ENCODE measurements at regions not wholly inside any gene's neighbourhood (a gene's known extent, or its start where the extent isn't known, plus 50 kb on each side); places are given as distances from the start of the nearest gene placed in this dataset.

DNA sequence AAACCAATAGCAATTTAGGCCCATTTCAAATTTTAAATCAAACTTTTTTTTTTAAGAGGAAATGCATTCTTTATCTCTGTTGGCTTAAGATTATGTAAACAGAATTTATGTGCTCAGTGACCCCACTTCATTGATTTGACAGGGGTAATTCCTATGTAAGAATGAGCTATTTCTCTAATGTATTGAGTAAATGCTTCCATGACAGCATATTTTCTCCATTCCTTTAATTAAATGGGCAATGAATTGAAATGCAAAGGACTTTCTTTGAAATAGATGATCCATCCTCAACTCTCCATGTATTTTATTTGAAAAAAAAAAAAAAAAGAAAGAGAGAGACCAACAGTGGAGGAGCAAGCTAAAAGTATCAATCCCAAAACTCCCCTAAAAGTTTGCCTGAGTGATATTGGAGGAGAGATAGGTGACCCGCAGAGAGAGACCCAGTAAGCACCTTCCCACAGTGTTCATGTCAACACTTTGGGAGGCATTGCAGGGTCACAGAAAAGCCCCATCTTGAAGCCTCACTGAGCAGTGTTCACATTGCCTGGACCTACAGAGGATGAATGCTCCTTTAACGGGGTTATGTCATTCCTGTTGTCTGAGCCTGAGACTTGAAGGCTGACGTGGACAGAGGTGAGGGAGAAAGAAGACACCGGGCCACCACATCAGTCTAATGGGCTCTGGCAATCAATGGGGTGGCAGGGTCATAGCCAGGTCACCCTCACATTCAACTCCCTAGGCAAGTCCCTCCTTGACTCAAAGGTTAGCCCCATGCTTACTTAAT, 176.0 kb downstream of the SHOX2 start:
- no peak overlapping the region for H3K4me3 Mint-ChIP-seq
- H3K36me3 Mint-ChIP-seq = no peaks in the 10 kb centered on the region
- no peak overlapping the region for H3K9ac ChIP-seq
- no peaks in the 10 kb centered on the region for H3K27me3 ChIP-seq
- H4K20me1 ChIP-seq (ENCODE audit: low read depth) = no peaks in the 10 kb centered on the region
- H3K4me1 ChIP-seq = no peaks in the 10 kb centered on the region
- H2AFZ ChIP-seq (replicated peaks) = no peak overlapping the region
- H3K79me2 ChIP-seq (ENCODE audit: low read depth) = no peaks in the 10 kb centered on the region
- H3K27me3 Mint-ChIP-seq (ENCODE audit: insufficient read depth, low read depth) = no peaks in the 10 kb centered on the region
- TF ChIP-seq EZH2phosphoT487 (IDR thresholded peaks at IDR 0.05) = no peak
- no peak for TF ChIP-seq EZH2 (IDR thresholded peaks at IDR 0.05)
- TF ChIP-seq, protein P1, sequence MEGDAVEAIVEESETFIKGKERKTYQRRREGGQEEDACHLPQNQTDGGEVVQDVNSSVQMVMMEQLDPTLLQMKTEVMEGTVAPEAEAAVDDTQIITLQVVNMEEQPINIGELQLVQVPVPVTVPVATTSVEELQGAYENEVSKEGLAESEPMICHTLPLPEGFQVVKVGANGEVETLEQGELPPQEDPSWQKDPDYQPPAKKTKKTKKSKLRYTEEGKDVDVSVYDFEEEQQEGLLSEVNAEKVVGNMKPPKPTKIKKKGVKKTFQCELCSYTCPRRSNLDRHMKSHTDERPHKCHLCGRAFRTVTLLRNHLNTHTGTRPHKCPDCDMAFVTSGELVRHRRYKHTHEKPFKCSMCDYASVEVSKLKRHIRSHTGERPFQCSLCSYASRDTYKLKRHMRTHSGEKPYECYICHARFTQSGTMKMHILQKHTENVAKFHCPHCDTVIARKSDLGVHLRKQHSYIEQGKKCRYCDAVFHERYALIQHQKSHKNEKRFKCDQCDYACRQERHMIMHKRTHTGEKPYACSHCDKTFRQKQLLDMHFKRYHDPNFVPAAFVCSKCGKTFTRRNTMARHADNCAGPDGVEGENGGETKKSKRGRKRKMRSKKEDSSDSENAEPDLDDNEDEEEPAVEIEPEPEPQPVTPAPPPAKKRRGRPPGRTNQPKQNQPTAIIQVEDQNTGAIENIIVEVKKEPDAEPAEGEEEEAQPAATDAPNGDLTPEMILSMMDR (IDR thresholded peaks at IDR 0.05) = no peak
- H3K27ac ChIP-seq = no peak overlapping the region
- DNase-seq (ENCODE audit: low spot score) = no peak
- no peak overlapping the region for H3K4me2 ChIP-seq
- H3K4me1 Mint-ChIP-seq = no peaks in the 10 kb centered on the region
- no peak overlapping the region for H3K4me3 ChIP-seq
- H3K9me3 Mint-ChIP-seq = no peaks in the 10 kb centered on the region
- no peaks in the 10 kb centered on the region for H3F3A ChIP-seq (ENCODE audit: low read depth)
- no peak overlapping the region for H3K27ac Mint-ChIP-seq
- no peaks in the 10 kb centered on the region for H3K36me3 ChIP-seq
- no peaks in the 10 kb centered on the region for H3K9me3 ChIP-seq (ENCODE audit: low read depth)

- Histone ChIP-seq H3K4me3 (no peak overlapping the region), H3K4me2 (no peak overlapping the region), H3K9me3 (ENCODE audit: low read depth) (no peaks in the 10 kb centered on the region), H4K20me1 (ENCODE audit: low read depth) (no peaks in the 10 kb centered on the region), H3K27me3 (no peaks in the 10 kb centered on the region), H3K9ac (no peak overlapping the region), H3K79me2 (ENCODE audit: low read depth) (no peaks in the 10 kb centered on the region), H3K36me3 (no peaks in the 10 kb centered on the region), H3K4me1 (no peaks in the 10 kb centered on the region), H3K27ac (no peak overlapping the region), H3F3A (ENCODE audit: low read depth) (no peaks in the 10 kb centered on the region), H2AFZ (replicated peaks) (no peak overlapping the region)
- no peaks in the 10 kb centered on the region for H3K4me1 Mint-ChIP-seq
- no peaks in the 10 kb centered on the region for H3K36me3 Mint-ChIP-seq
- no peak for DNase-seq (ENCODE audit: low spot score)
- no peak overlapping the region for H3K4me3 Mint-ChIP-seq
- TF ChIP-seq EZH2 (IDR thresholded peaks at IDR 0.05) = no peak
- TF ChIP-seq, protein P1 (IDR thresholded peaks at IDR 0.05) = no peak
- H3K27me3 Mint-ChIP-seq (ENCODE audit: insufficient read depth, low read depth) = peaks cover 2% of the 10 kb centered on the region
- no peaks in the 10 kb centered on the region for H3K9me3 Mint-ChIP-seq
- no peak overlapping the region for H3K27ac Mint-ChIP-seq
Observed at GRCh38 chr3:157926822-157927221, 179.4 kb downstream of the SHOX2 start.

DNA sequence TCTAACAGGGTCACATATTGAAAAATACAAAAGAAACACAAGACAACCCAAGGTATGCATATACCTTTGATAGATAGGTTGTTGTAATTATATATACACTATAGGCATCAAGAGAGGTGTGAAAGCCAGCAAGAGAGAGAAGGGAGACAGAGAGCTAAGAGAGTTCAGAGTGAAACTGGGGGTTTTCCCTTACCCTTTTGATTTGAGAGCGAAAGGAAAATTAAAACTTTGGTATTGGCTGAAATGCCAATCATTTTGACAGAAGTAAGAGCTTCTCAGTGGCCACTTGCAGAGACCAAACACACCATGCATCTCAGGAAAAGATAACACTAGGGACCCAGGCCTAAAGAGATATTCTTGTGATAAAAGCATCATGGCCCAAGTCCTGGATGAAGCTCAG, 183.6 kb downstream of the SHOX2 start:
- TF ChIP-seq, protein P1 (IDR thresholded peaks at IDR 0.05) = no peak
- TF ChIP-seq EZH2phosphoT487 (IDR thresholded peaks at IDR 0.05) (no peak), EZH2 (IDR thresholded peaks at IDR 0.05) (no peak)
- Histone ChIP-seq H4K20me1 (ENCODE audit: low read depth) (no peaks in the 10 kb centered on the region), H3K4me2 (no peak overlapping the region), H3K27me3 (no peaks in the 10 kb centered on the region), H2AFZ (replicated peaks) (no peak overlapping the region), H3K9me3 (ENCODE audit: low read depth) (no peaks in the 10 kb centered on the region), H3K9ac (no peak overlapping the region), H3F3A (ENCODE audit: low read depth) (no peaks in the 10 kb centered on the region), H3K4me3 (no peak overlapping the region), H3K36me3 (no peaks in the 10 kb centered on the region), H3K27ac (no peak overlapping the region), H3K4me1 (peaks cover 13% of the 10 kb centered on the region), H3K79me2 (ENCODE audit: low read depth) (no peaks in the 10 kb centered on the region)
- H3K9me3 Mint-ChIP-seq = no peaks in the 10 kb centered on the region
- H3K27ac Mint-ChIP-seq = no peak overlapping the region
- H3K27me3 Mint-ChIP-seq (ENCODE audit: insufficient read depth, low read depth) = peaks cover 2% of the 10 kb centered on the region
- no peak for DNase-seq (ENCODE audit: low spot score)
- H3K36me3 Mint-ChIP-seq = no peaks in the 10 kb centered on the region
- peaks cover 9% of the 10 kb centered on the region for H3K4me1 Mint-ChIP-seq
- H3K4me3 Mint-ChIP-seq = no peak overlapping the region

All from neural progenitor cell (in vitro differentiated cells).